NT2/D1 (cell line): ENCODE measurements at regions not wholly inside any gene's neighbourhood (a gene's known extent, or its start where the extent isn't known, plus 50 kb on each side); places are given as distances from the start of the nearest gene placed in this dataset.

Experiments used
- DNase-seq: peaks from one replicate; pipeline ENCODE4 v3.0.0-alpha.2; 2011; ENCODE audit warnings: low read depth, low spot score
- H3K27me3 ChIP-seq: 2 replicates; pipeline ENCODE4 v1.6.0; 2011; ENCODE audit warnings: mild to moderate bottlenecking; ENCODE audit not compliant: insufficient read length, insufficient read depth
- H3K36me3 ChIP-seq: 2 replicates; pipeline ENCODE4 v1.6.1; 2011; ENCODE audit warnings: mild to moderate bottlenecking, low read length, mixed read lengths; ENCODE audit not compliant: insufficient read depth, insufficient read length
- H3K4me1 ChIP-seq: 2 replicates; pipeline ENCODE4 v1.5.1; 2011; ENCODE audit not compliant: insufficient read depth, insufficient read length
- H3K4me3 ChIP-seq: 2 replicates; pipeline ENCODE4 v1.5.1; 2011; ENCODE audit warnings: low read depth; ENCODE audit not compliant: insufficient read length
- H3K9ac ChIP-seq: 2 replicates; pipeline ENCODE4 v1.6.0; 2011; ENCODE audit warnings: low read depth; ENCODE audit not compliant: insufficient read length
- H3K9me3 ChIP-seq: 2 replicates; pipeline ENCODE4 v1.5.1; 2011; ENCODE audit warnings: mild to moderate bottlenecking, low read length; ENCODE audit not compliant: insufficient read depth
- SUZ12 ChIP-seq: IDR thresholded peaks from 2 replicates; pipeline ENCODE4 v1.6.1; 2011; ENCODE audit not compliant: insufficient read length, insufficient read depth; ENCODE audit errors: extremely low read depth
- YY1 ChIP-seq: IDR thresholded peaks from 2 replicates; pipeline ENCODE4 v1.6.1; 2011; ENCODE audit not compliant: insufficient read length, insufficient read depth
- ZNF274 ChIP-seq: IDR thresholded peaks from 2 replicates; pipeline ENCODE4 v1.6.1; 2011; ENCODE audit warnings: mild to moderate bottlenecking, low read depth, low read length

DNA sequence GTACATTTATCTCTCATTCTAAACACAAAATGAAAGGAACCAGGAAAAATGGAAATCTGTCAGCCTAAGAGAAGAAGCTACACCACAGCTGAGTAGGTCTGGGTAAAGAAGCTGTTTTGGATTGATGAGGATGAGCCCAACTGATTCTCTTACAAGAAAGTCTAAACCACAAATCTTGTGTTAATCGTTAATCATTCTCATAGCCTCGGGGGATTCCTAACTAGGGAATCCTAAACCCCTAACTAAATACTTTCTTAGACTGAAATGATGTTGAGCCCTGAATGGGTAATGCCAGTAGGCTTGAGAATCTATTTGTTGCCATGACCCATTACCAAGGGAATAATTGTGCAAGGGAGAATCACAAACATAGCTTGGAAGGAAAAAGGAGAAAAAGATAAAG lies 327.5 kb upstream of the SPRY2 start:
- Histone ChIP-seq H3K4me1 (no peaks in the 10 kb centered on the region), H3K36me3 (no peaks in the 10 kb centered on the region), H3K9me3 (no peaks in the 10 kb centered on the region), H3K4me3 (no peak overlapping the region), H3K9ac (no peak overlapping the region), H3K27me3 (no peaks in the 10 kb centered on the region)
- no peak for DNase-seq
- TF ChIP-seq ZNF274 (no peak), SUZ12 (no peak), YY1 (no peak)

- TF ChIP-seq YY1: no peak
- TF ChIP-seq ZNF274: no peak
- TF ChIP-seq SUZ12: no peak
- Histone ChIP-seq H3K4me1 (no peaks in the 10 kb centered on the region), H3K4me3 (no peak overlapping the region), H3K9me3 (no peaks in the 10 kb centered on the region), H3K27me3 (no peaks in the 10 kb centered on the region), H3K36me3 (no peaks in the 10 kb centered on the region), H3K9ac (no peak overlapping the region)
- no peak for DNase-seq
These were observed 326.0 kb upstream of the SPRY2 start for GRCh38 chr13:80666782-80667552.

DNA sequence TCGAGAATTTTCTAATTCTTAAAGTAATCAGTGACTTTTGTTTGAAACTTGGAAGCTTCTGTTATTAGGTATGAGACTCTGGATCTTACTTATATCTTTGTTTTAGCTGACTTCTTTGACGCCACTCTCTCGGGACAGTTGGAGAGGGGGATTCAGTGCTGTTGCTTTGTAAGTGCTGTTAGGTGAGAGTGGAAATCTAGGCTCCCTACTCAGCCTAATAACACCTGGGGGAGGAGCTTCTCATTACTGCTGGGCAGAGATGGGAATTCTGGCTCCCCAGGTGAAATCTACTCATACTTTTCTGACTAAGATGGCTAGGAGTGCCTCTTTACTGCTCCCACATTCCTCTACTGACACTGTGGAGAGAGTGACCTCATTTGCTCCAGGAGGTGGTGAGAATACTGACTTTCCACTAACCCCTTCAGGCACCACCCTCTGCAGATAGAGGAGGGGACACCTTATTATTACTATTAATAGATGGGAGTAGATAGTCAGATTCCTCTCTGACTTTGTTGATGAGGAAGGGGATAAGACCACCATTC lies 324.9 kb upstream of the SPRY2 start:
- no peak overlapping the region for H3K9ac ChIP-seq
- no peak overlapping the region for H3K4me3 ChIP-seq
- no peaks in the 10 kb centered on the region for H3K36me3 ChIP-seq
- no peak for DNase-seq
- H3K27me3 ChIP-seq: no peaks in the 10 kb centered on the region
- no peaks in the 10 kb centered on the region for H3K4me1 ChIP-seq
- no peaks in the 10 kb centered on the region for H3K9me3 ChIP-seq
- TF ChIP-seq ZNF274 (no peak), YY1 (no peak), SUZ12 (no peak)

DNA sequence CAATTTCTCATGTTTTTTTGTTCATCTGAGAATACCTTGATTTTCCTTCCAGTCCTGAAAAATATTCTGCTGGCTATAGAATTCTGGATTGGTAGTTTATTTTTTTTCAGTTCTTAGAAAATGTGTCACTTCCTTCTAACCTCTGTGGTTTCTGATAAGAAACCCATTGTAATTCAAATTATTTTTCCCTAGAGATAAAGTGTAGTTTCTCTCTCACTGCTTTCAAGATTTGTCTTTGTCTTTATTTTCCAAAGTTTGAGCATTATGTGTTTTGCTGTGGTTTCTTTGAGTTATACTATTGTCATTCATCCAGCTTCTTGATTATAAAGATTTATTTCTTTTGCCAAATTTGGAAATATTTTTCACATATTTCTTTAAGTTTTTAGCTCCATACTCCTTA lies 324.0 kb upstream of the SPRY2 start:
- DNase-seq: no peak
- Histone ChIP-seq H3K9me3 (no peaks in the 10 kb centered on the region), H3K4me3 (no peak overlapping the region), H3K36me3 (no peaks in the 10 kb centered on the region), H3K27me3 (no peaks in the 10 kb centered on the region), H3K4me1 (no peaks in the 10 kb centered on the region), H3K9ac (no peak overlapping the region)
- no peak for TF ChIP-seq YY1
- no peak for TF ChIP-seq ZNF274
- TF ChIP-seq SUZ12: no peak

GRCh38 chr13:80663788-80664187 lies 322.9 kb upstream of the SPRY2 start:
- TF ChIP-seq ZNF274: no peak
- TF ChIP-seq YY1: no peak
- TF ChIP-seq SUZ12: no peak

DNA sequence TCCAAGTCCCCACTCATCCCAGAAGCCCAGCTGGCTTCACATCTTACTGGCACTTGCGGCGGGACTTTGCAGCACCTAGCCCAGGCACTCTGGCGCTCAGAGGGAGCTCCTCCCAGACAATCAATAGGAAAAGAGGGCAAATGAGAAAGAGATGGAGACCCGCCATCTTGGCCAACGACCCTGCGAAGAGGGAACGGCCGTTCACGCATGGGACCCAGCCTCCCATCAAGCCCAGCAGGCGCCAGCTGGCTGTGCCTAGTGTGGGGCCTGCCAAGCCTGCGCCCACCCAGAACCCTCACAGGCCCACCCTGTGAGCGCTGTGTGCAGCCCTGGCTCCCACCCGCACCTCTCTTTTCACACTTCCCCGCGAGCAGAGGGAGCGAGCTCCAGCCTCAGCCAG lies 317.8 kb upstream of the SPRY2 start:
- Histone ChIP-seq H3K4me1 (no peaks in the 10 kb centered on the region), H3K36me3 (no peaks in the 10 kb centered on the region), H3K9me3 (no peaks in the 10 kb centered on the region), H3K27me3 (no peaks in the 10 kb centered on the region), H3K4me3 (no peak overlapping the region), H3K9ac (no peak overlapping the region)
- TF ChIP-seq SUZ12 (no peak), YY1 (no peak), ZNF274 (no peak)
- DNase-seq: no peak

More at GRCh38 chr13:80663788-80664187, 322.9 kb upstream of the SPRY2 start:
- no peaks in the 10 kb centered on the region for H3K4me1 ChIP-seq
- no peak overlapping the region for H3K9ac ChIP-seq
- no peaks in the 10 kb centered on the region for H3K27me3 ChIP-seq
- H3K9me3 ChIP-seq: no peaks in the 10 kb centered on the region
- no peak overlapping the region for H3K4me3 ChIP-seq
- no peak for DNase-seq
- H3K36me3 ChIP-seq: no peaks in the 10 kb centered on the region

- Histone ChIP-seq H3K9ac (no peak overlapping the region), H3K27me3 (no peaks in the 10 kb centered on the region), H3K36me3 (no peaks in the 10 kb centered on the region), H3K4me1 (no peaks in the 10 kb centered on the region), H3K9me3 (no peaks in the 10 kb centered on the region), H3K4me3 (no peak overlapping the region)
- TF ChIP-seq ZNF274 (no peak), YY1 (no peak)
- DNase-seq: no peak
These were observed 315.6 kb upstream of the SPRY2 start for GRCh38 chr13:80656512-80656904.
